Peyer's patch (tissue), 4 donors: ENCODE measurements at regions not wholly inside any gene's neighbourhood (a gene's known extent, or its start where the extent isn't known, plus 50 kb on each side); places are given as distances from the start of the nearest gene placed in this dataset.
"Not testable (repeated sequence)": the region's sequence is repeated elsewhere in the genome, so short reads cannot be mapped to it uniquely, and the experiment has no call there.

Experiments
- DNase-seq, 3 donors: peaks; one replicate each; pipeline ENCODE4 v3.0.0-alpha.2; 2017 to 2019
- H3K27ac ChIP-seq, 4 donors: fragments of 200-600 bp; sonication (generic); one replicate each; pipeline ENCODE4 v1.5.1; 2016 to 2019
- H3K27me3 ChIP-seq, 2 donors: fragments of 200-600 bp; sonication (generic); one replicate each; pipeline ENCODE4 v1.5.1; 2019
- H3K36me3 ChIP-seq, 3 donors: fragments of 200-600 bp; sonication (generic); one replicate each; pipeline ENCODE4 v1.5.1; 2016 to 2019
- H3K4me1 ChIP-seq, 4 donors: fragments of 200-600 bp; sonication (generic); one replicate each; pipeline ENCODE4 v1.5.1; 2016 to 2019
- H3K4me3 ChIP-seq, 4 donors: fragments of 200-600 bp; sonication (generic); 1 replicate in 3 of 4; 2 replicates in 1 of 4; pipeline ENCODE4 v1.5.1; 2016 to 2019; ENCODE audit warnings: mild to moderate bottlenecking in 1 of 4
- H3K9me3 ChIP-seq, 4 donors: fragments of 200-600 bp; sonication (generic); one replicate each; pipeline ENCODE4 v1.5.1; 2016 to 2019; ENCODE audit warnings: mild to moderate bottlenecking in 1 of 4
- CTCF ChIP-seq, 6 experiments: fragments of 450-650 bp in 4 of 6; fragments of 200-600 bp in 2 of 6; sonication (generic) in 1 of 6; IDR thresholded peaks; one replicate each; pipeline ENCODE4 v1.5.1; 2017 to 2019; ENCODE audit warnings: antibody characterized with exemption in 6 of 6, mild to moderate bottlenecking in 3 of 6, moderate library complexity in 1 of 6
- POLR2A ChIP-seq, 2 donors: fragments of 450-650 bp; IDR thresholded peaks; one replicate each; pipeline ENCODE4 v1.5.1; 2017; ENCODE audit warnings: antibody characterized with exemption in 2 of 2, mild to moderate bottlenecking in 2 of 2, moderate library complexity in 2 of 2

GRCh38 chr14:105909046-105909827, 382.9 kb downstream of the TMEM121 start:
- TF ChIP-seq CTCF (IDR thresholded peaks at IDR 0.05) (no peak), POLR2A (IDR thresholded peaks at IDR 0.05) (no peak)
- no peaks in the 10 kb centered on the region for H3K9me3 ChIP-seq
- H3K36me3 ChIP-seq: no peaks in the 10 kb centered on the region
- H3K4me3 ChIP-seq: no peak overlapping the region
- no peaks in the 10 kb centered on the region for H3K4me1 ChIP-seq
- no peak overlapping the region for H3K27ac ChIP-seq
- DNase-seq: no peak
- no peaks in the 10 kb centered on the region for H3K27me3 ChIP-seq

DNA sequence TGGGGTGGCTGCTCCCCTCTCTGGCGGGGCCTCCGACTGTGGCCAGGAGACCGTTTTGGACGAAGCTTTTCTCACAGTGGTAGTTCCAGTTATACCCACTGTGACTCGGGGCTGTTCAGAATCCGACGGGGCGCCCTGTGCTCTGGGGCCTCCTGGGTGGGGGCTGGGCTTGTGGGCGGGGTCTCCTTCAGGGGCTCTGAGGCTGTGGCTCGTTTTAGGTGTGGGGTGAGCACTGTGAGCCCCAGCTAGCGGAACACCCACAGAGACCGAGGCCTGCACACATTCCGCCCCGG, 383.4 kb downstream of the TMEM121 start:
- H3K9me3 ChIP-seq, DNase-seq, H3K4me3 ChIP-seq, H3K27ac ChIP-seq, H3K4me1 ChIP-seq, H3K36me3 ChIP-seq, H3K27me3 ChIP-seq: not testable (repeated sequence)

- no peaks in the 10 kb centered on the region for H3K9me3 ChIP-seq
- H3K36me3 ChIP-seq: no peaks in the 10 kb centered on the region
- TF ChIP-seq CTCF (IDR thresholded peaks at IDR 0.05): no peak
- TF ChIP-seq POLR2A (IDR thresholded peaks at IDR 0.05): no peak
- H3K27me3 ChIP-seq: no peaks in the 10 kb centered on the region
- H3K27ac ChIP-seq: no peak overlapping the region
- DNase-seq: no peak
- no peak overlapping the region for H3K4me3 ChIP-seq
- no peaks in the 10 kb centered on the region for H3K4me1 ChIP-seq
These were observed 384.0 kb downstream of the TMEM121 start for GRCh38 chr14:105910426-105910825.

DNA sequence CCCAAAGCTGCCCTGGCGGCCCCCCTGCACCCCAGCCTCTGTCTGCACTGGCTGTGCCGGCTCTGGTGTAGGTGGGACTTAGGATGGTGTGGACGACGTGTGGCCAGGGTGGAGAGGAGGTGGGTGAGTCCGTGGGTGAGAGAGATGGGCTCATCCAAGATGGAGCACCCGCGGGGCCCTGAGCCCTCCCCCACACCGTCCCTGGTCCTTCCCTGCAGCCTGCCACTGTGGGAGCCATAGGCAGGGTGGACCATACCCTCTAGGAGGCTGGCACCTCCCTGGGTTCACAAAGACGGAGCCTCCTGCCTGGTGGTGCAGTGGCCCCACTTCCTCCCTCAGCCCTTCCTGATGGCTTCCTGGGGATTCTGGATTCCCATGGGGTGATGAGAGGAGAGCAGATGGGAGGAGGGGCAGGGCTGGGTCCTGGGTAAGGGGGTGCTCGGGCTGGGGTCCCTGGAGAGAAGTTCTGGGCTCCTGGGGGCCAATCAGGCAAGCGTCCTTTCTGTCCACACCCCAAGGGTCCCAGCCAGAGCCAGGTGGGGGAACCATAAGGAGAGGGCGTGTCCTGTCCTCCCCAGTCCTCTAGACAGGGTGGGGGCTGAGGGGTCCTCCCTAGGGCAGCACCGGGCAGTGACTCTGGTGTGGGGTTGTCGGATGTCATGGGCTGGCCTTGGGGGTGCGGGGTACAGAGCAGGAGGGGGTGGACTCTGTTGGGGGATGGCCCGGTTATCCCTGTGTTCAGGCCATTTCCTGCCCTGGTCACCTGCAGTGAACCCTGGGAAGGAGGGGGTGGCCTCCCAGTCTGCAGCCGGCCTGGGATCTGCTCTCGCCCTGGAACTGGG, 384.8 kb downstream of the TMEM121 start:
- no peak for TF ChIP-seq POLR2A (IDR thresholded peaks at IDR 0.05)
- no peak for TF ChIP-seq CTCF (IDR thresholded peaks at IDR 0.05)
- peak in 1 of 3 donors; percentile 11 for DNase-seq

DNA sequence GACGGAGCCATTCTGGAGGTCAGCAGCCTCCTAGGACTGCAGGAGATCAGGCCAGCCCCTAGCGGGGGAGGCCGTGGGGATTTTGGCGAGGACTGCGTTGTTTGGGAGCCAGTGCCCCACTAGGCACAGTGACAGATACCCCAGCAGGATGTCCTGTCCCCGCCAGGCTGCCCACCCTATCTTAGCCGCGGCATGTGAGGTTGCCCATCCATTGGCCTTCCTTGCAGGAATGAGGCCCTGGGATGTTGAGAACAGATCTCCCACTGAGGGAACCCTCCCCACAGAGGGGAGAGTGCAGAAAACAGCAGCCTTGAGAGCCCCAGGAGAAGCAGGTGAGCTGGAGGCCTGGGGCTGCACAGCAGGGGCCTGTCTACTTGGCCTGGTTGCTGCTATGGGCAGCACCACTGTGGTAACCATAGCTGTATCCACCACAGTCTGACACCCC, 385.5 kb downstream of the TMEM121 start:
- not testable (repeated sequence) for H3K4me3 ChIP-seq, H3K9me3 ChIP-seq, H3K4me1 ChIP-seq, H3K27ac ChIP-seq, H3K27me3 ChIP-seq, H3K36me3 ChIP-seq
- DNase-seq: peak in 1 of 3 donors; percentile 26

More for the DNA sequence above, 384.8 kb downstream of the TMEM121 start:
- Histone ChIP-seq H3K4me1 (no peaks in the 10 kb centered on the region), H3K27me3 (no peaks in the 10 kb centered on the region), H3K36me3 (no peaks in the 10 kb centered on the region), H3K4me3 (no peak overlapping the region), H3K9me3 (no peaks in the 10 kb centered on the region), H3K27ac (no peak overlapping the region)

DNA sequence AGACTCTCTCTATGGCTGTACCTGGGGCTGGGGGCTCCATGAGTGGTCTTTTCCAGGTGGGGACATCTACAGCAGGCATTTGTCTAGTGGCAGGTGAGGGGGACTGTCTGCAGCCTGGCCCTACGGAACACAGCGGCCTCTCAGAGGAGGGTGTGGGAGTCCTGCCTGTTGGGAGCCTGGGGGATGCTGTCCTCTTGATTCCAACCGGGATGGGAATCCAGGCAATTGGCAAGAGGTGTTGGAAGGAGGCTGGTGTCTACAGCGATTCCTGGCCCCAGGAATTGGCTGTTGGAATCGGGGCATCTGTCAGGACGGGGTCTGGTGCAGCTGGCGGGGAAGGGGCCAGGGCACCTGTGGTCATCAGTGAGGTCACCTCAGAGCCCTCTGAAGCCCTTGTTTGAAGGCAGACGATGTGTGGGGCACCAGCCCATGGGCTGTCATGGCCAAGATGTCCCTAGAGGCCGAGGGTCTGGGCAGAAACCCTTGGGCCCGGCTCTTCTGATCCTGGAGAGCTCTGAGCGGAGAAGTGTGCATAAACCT, 386.3 kb downstream of the TMEM121 start:
- Histone ChIP-seq H3K4me1 (no peaks in the 10 kb centered on the region), H3K27ac (no peak overlapping the region), H3K36me3 (no peaks in the 10 kb centered on the region), H3K9me3 (no peaks in the 10 kb centered on the region), H3K4me3 (no peak overlapping the region), H3K27me3 (no peaks in the 10 kb centered on the region)
- peak in 1 of 3 donors; percentile 24 for DNase-seq
- no peak for TF ChIP-seq CTCF (IDR thresholded peaks at IDR 0.05)
- TF ChIP-seq POLR2A (IDR thresholded peaks at IDR 0.05): no peak
